LNCAP (cell line): ENCODE measurements at regions not wholly inside any gene's neighbourhood (a gene's known extent, or its start where the extent isn't known, plus 50 kb on each side); places are given as distances from the start of the nearest gene placed in this dataset.

Source experiments
- CTCF ChIP-seq: fragments of 450-650 bp; IDR thresholded peaks from 2 replicates; pipeline ENCODE4 v1.5.1; 2017; ENCODE audit warnings: mild to moderate bottlenecking

DNA sequence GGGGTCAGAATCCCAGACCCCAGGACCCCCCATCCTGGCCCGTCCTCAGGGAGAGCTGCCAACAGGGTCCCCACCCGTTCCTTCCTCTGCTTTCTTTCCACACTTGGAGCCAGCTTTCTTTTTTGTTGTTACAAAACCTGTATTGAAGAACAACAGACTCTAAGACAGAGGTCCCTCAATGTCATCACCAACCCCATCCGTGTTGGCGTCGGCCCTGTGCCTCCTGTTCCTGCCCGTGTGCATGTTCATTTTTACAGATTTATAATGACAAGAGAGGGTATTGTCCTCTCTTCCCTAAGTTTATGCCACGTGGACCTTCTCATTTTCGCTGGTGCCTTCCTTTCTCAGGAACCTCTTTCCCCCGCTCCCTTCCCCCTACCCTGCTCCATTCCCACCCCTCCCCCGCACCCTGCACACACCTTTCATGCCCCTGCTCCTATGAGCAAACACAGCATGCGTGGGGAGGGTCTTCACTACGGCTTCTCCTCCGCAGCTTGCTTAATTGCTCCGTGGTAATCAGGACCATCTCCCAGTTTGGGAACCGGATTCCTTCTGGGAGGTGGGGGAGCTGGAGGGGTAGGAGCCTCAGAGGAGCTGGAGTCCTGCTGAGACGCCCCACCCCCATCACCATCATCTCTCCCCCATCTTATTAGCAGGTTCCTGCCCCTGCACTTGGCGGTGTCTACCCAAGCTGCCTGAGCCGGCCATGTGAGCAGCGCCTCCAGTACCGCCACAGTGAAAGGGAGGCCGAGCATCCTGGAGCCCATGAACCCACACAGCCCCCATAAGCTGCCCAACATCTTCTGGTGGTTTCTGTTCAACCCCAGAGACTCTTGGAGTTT is 88.0 kb upstream of the INSIG1 start:
- no peak for TF ChIP-seq CTCF

DNA sequence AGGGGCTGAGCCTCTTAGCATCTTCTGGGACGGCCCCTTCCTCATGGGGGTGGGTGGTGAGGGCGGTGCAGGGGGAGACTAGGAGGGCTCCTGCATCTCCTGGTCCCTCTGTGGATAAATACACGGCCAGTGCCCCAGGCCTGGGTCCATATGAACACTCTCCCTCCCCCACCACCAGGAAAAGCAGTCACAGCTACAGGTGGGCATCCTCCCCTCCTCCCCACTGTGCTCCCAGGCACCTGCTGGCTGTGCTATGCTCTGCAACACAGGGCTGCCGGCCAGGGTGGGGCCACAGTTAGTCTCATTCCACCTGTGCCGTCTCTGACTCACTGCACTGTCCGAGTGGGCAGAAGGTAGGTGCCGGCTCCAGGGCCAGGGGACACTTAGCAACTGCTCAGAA is 87.3 kb upstream of the INSIG1 start:
- no peak for TF ChIP-seq CTCF

GRCh38 chr7:155211173-155211572 is 86.5 kb upstream of the INSIG1 start:
- TF ChIP-seq CTCF = no peak

GRCh38 chr7:155211761-155212160 is 85.9 kb upstream of the INSIG1 start:
- no peak for TF ChIP-seq CTCF

DNA sequence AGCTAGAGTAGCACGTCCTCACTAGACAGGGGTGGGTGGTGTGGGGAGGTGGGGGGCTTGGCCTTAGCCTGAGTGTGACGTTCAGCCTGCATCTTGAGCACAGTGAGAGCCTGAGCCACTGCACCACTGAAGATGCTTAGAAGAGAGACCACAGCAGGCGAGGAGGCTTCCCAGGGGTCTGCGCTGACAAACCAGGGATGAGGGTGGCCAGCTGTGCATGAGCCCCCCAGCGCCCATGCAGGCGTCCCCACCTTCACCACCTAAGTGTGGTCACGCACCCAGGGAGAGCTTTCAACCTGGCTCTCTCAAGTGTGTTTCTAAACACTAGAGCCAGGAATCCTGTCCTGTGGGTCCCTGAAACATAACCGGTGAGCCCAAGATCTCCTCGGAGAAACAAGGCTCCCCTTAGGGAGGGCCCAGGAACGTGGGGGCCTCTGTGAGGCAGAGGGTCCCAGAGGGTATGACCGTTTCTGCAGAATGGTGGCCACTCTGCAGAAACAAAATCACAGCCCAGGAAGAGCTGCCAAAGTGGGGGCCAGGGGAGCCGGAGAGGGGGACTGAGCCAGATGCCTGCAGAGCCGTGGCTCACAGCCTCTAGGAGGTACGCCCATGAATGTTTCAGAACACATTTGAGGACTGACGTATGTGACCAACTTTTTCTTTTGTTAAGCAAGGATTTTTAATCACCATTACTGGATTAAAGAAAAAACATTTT is 85.2 kb upstream of the INSIG1 start:
- no peak for TF ChIP-seq CTCF

GRCh38 chr7:155213385-155213784 is 84.3 kb upstream of the INSIG1 start:
- TF ChIP-seq CTCF = no peak

DNA sequence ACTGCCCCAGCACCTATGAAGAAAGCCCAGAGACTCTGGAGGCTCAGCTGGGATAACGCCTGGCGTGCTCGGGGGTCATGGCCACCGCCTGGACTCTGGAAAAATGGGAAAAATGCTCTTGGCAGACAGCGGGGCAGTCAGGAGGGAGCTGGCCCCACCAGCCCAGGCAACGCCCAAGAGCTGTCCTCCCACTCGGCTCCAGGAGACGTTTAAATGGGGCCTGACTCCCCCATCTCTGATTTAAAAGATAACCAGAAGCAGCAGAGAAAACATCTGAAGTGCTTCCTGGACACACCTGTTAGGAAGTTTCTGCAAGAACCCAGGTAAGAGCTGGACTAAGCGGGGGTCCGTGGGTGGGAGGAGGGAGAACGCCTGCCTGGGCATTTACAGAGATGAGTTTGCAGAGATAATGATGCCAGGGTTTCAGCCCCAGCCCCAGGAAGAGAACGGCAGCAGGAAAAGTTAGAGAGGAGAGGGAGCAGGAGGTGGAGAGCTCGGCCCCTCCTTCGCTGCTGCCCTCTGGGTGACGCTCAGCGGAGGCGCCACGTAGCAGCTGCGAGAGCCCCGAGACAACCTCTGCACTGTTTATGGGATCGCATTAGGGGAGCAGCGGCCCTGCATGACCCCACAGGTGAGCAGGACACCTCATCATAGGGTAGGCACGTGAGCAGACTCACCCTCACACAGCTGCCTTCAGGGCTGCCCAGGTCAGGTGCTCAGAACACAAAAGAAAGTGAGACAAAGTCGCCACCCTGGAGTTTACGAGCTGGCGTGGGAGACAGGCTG is 83.5 kb upstream of the INSIG1 start:
- TF ChIP-seq CTCF = no peak
